Cerebellar cortex (tissue), 1 donor: ENCODE measurements at regions not wholly inside any gene's neighbourhood (a gene's known extent, or its start where the extent isn't known, plus 50 kb on each side); places are given as distances from the start of the nearest gene placed in this dataset.
"Not testable (repeated sequence)": the region's sequence is repeated elsewhere in the genome, so short reads cannot be mapped to it uniquely, and the experiment has no call there.

Experiments used
- DNase-seq: peaks from one replicate; pipeline ENCODE4 v3.0.0-alpha.2; 2015; ENCODE audit warnings: low spot score

DNA sequence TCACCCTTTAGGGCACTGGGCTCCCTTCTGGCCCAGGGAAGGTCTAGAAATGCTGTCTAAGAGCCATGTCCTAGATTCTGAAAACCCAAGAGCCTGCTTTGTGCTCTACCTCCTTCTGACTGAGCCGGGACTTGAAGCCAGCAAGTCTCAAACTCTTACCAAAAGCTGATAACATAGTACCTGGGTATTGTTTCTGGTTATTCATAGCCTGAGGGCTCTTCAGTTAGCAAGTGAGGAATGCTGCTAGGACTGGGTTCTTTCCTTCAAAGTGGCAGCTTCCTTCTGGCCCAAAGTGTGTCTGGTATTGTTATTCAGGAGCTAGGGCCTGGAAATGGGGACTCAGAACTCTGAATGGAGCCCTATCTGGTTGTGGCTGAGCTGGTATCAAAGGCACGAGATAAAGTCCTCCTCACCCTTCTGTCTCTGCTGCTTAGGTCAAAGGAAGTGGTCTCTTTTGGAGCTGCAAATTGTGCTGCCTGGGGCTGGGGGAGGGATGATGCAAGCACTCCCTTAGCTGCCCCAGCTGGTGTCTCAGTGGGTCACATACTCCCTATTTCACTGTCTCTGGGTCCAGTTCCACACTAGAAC is 696.0 kb upstream of the CCDC179 start:
- no peak for DNase-seq

DNA sequence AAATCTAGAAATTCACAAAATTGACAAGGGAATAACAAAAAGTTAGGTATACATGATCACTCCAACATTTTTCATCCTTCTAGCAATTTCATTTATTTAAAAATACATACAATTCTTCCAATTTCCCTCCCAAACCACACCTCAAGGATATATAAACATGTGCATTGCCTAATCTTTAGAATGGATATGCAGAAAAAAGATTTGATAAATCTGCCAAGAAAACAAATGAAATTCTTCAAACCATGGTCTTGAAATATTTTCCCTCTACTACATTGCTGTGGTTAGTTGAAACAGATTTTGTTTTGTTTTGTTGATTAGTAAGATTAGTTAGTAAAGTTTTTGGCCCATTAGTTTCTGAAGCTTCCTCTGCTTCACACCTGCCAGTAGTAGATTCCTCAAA is 703.3 kb upstream of the CCDC179 start:
- DNase-seq, result no peak

DNA sequence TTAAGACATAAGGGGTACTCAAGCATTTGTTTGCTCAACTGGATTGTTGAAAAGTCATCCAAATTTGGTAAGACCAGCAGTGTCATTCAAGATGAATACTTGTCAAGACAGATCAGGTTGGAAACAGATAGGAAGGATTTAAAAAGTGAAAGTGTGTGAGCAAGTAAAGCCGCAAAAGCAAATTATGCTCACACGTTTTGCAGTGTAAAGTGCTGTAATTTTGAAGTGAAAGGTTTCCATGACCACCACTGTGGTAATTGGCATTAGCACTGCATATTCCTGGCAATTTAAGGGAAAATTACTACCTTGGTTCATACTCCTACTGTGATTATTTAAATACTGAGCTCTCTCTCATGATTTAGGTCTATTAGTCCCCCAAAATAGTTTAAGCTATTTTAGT is 704.1 kb upstream of the CCDC179 start:
- DNase-seq, result no peak

DNA sequence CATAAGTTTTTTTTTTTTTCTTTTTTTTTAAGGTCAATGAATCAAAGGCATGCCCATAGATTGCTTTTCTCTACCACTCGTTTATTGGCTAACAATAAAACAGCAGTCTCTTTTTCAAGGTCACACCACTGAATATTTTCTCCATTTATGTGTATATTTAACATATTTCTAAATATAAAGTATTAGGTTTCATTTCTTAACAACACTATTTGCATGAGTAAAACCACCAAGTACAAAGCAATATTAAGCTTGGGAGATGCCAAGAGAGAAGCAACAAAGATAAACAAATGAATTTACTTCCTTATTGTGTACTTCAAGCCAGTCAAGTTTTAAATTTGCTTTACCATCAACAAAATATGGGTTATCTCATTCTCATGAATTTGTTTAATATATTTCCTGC is 708.9 kb upstream of the CCDC179 start:
- DNase-seq, result no peak

DNA sequence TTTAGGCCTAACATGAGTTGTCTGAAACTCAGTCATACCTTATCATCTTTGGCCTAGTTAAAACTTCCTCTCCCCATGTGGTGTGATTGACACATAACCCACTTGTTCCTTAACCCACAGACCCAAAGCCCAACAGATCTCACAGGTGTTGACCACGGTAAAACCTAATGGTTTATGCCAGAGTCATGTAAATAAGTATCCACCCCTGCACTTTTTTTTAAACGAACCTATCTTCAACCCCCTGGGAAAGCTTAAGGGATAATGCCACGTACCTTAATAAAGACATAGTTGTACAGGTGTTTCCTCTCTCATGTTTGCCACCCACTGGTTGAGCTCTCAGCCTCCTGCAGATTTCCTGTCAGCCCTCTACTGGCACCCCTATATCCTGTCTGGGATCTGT is 709.3 kb upstream of the CCDC179 start:
- no peak for DNase-seq

DNA sequence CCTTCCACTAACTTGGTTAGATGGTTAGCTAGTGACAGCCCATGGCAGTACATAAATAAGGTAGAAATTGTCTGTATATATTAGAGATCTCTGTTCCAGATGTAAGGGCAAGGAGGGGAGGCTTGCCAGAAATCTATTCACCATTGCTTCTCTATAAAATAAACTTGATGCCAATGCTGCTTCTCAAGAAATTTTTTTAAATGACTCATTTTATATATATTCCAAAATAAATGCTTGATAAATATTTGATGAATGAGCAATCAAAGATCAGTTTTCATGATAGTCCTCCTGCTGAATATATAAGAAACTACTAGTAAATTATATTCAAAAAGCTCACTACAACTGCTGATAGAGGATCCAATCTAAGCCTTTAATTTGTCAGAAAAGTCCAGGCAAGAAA is 710.6 kb upstream of the CCDC179 start:
- no peak for DNase-seq

DNA sequence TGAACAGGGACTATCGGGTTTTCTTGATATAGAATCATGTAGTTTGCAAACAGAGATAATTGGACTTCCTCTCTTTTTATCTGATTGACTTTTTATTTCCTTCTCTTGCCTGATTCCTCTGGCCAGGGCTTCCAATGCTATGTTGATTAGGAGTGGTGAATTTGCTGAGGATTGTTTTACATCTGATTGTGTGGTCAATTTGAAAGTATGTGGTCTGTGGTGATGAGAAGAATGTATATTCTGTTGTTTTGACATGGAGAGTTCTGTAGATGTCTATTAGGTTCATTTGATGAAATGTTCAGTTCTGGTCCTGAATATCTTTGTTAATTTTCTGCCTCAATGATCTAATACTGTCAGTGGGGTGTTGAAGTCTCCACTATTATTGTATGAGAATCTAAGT is 713.2 kb upstream of the CCDC179 start:
- no peak for DNase-seq

DNA sequence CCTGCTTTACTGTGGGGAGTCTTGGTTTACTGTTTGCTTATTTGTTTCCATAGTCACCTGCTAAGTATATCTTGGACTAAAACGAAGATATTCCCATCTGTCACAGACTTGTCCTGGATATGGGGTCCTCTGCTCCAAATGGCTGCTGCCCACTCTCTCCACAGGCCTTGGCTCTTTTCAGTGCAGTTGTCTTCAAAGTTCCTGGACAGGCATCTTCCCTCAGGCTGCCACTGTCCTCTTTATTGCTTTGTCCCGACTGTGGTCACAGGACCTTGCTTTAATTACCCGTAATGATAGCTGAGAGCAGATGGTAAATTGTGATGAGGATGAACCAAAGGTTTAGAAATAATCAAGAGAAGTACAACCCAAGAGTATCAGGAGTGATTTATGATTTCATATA is 713.9 kb upstream of the CCDC179 start:
- DNase-seq, result peak; percentile 12

DNA sequence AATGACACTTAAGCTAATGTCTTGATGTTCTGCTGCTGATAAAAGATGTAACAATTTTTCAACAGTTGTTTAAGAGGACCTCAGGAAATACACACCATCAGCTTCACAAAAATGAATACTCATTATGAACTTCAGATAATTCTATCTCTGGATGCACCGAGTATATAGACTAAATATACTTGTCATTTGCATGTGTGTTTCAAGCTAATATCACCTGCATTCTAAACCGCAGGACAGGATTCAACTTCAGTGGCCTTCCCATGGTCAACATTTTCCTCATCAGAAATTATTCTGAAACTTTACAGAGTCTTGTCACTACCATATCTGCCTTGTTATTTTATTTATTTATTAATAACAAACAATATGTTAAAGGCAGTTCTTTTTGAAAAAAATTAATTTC is 717.0 kb upstream of the CCDC179 start:
- DNase-seq, result no peak

DNA sequence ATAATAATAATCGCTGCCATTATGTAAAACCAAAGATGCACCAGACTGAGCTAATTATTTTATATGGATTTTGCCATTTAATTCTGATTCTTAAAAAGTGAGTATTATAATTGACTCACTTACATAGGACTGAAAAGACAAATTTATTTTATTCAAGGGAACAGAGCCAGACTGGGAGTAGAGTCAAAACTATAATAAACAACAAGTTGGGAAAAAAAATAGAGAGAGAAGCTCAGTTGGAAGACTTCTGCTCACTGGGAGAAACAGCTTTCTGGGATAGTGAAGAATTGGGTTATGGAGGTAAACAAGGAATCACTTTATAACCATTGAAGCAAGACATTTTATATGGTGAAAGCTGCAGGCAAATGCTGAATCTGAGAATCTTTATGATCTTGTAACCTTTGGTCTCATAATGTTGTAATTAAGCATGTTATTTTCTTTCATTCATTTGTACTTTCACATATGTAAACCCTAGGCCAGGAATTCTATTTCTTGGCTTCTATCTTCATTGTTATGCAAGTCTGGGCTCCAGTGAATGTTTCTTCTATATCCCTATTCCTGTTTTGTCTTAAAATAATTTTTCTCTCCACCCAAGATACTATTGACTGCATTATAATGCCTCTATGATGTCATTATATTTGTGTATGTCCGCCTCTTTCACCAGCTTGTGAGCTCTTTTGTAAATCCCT is 725.3 kb upstream of the CCDC179 start:
- no peak for DNase-seq

DNA sequence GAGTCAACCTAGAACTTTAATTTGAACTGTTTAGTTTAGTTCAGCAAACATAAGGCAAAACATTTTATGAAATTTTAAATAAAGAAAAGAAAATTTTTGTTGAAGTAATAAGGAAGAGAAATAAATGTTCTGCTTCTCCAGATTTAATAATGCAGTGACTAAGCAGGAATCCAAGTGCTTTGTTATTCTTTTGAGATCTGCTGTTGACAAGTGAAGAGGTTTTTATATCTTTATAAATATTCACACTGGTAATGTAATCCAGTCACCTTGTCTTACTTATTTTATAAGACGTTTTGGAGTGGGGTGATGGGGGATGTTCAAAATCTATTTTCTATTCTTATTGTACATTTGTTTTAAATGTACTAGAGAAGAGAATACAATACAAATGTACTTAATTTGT is 725.9 kb upstream of the CCDC179 start:
- DNase-seq, result no peak

DNA sequence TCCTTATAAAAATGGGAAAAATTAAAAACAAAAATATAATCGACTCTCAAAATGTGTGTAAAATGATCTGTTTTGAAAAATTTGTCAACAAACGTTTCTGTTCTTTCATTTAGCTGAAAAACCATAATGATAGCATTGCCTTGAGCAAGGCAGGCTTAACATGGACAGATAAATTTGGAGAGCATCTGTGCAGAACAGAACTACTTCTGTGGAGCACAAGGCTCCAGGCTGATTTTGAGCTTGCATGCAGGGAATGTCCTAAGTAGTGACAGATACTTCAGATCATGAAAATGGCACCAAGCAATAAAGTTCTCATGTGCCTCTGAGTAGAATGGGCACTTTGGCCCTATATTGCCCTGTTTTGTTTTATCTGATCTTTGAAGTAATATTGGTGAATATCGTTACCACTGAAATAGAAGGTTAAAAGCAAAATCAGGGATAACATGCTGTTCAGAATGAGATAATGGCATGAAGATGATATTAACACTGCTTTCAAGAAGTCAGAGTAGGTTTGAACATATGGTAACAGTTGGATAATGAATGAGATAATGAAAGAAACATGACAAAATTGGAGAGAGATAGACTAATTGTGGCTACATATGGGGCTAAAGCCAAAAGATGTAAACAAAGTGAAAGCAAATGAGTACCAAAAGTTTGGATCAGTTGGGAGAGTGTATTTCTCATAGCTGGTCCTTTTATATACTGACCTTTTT is 730.5 kb upstream of the CCDC179 start:
- DNase-seq, result peak; percentile 5

DNA sequence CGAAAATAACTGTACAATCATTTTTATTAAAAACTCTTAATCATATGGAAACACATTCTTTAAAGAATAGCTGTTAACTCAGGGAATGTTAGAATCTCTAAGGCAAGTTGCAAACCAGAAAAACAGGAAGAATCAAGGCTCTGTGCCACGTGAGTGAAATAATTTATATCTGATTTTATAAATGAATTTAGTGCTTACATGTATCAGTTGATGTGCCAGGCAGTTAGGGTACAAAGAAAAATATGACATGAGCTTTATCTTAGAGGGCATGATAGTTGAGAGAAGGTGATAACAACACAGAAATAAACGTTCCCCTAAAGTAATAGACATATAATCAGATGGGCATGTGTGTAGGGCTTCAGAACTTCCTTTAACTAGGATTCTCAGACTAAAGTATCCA is 734.5 kb upstream of the CCDC179 start:
- DNase-seq, result no peak

DNA sequence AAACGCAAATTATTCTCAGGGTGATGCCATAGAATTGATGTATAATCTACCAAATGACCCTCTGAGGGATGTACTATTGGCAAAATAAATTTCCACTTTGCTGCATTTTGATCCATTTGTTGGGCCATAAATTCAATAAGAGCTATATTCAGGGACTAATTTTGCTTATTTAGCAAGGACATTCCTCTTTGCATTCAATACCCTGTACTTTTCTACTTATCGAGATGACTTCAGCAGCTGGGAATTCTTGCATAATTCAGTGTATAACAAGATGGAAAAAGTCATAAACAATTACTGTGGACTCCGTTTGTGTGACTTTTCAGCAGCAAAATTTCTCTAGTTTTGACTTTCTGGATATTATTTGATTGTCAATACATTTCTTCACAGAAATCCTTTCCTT is 744.7 kb upstream of the CCDC179 start:
- no peak for DNase-seq

DNA sequence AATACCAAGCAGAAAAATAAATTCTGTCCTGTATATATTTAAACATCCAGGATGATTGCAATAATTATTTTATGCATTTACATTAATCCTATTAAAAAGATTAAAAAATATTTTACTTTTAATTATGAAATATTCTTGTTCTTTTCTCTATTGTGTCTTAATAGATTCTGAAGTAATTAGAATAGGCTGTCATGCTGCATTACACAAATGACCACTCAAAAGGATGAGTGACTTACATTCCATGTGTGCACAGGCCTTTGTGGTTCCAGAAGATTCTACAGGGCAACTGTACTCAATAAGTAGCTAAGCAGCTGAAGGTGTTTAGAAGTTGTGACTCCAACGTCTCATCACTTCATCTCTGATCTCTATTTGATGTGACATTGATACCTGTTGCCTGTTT is 745.9 kb upstream of the CCDC179 start:
- DNase-seq, result no peak

DNA sequence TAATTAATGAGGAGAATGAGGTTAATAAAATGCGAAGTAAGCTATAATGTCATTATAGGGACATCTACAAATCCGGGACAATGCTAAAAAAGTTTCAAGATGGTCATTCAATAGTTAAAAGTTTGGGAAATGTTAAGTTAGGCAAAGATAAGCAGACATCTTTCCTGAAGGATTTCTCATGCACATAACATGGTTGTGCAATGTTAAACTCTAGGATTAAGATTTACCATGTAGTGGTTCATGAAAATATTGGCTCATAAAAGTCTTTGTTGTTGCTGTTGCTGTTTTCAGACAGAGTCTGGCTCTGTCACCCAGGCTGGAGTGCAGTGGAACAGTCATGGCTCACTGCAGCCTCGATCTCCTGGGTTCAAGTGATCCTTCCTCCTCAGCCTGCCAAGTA is 751.5 kb upstream of the CCDC179 start:
- no peak for DNase-seq

DNA sequence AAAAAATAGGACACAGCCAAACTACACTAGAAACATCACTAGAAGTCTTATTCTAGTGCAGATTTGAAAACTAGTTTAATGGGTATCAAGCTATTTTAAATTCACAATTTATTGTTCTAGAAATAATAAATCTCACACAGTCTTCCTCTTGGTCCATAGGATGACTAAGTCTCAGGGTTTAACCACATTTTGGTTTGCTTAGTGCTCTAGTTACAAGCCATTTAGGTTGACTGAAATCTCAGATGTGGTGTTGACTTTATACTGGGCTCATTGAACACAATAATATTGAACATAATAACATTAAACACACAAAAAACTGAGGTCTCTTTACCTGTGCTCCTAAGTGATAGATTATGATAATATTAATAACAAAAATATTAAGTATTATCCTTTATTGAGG is 760.3 kb upstream of the CCDC179 start:
- DNase-seq, result no peak

DNA sequence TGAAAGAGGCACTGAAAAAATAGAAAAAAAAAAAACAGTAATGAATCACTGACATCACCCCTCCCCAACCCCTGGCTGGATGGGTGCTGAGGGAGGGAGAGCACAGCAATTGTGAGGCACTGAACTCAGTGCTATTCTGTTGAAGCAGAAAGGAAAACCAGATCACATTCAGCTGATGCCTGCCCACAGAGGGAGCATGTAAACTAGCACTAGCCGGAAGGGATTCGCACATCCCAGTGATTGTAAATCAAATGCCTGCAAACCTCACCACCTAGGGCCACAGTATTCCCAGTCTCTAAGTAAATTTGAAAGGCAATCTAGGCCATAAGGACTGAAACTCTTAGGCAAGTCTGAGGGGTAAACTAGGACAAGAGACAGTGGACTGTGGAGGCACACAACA is 772.0 kb upstream of the CCDC179 start:
- no peak for DNase-seq

DNA sequence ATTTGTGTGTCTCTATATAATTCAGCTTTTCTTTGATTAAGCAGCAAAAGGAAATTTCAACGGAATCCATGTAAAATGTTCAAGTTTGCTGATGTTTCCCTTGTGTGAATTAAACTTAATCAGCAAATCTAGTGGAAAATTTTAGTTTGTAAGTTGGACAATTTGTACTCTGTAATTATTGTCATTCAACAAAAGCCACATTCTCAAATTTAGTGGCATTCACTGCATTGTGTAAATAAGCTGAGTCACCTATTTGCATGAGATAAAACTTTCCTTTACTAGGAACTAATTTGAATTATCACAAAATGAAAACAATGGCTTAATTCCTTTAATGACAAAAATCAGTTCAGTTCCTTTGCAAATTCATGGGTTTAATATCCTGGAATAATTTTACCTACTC is 784.2 kb upstream of the CCDC179 start:
- DNase-seq, result no peak

DNA sequence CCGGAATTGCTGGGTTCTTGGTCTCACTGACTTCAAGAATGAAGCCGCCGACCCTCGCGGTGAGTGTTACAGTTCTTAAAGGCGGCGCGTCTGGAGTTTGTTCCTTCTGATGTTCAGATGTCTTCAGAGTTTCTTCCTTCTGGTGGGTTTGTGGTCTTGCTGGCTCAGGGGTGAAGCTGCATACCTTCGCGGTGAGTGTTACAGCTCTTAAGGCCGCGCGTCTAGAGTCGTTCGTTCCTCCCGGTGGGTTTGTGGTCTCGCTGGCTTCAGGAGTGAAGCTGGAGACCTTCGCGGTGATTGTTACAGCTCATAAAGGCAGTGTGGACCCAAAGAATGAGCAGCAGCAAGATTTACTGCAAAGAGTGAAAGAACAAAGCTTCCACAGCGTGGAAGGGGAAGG is 792.1 kb upstream of the CCDC179 start:
- DNase-seq, result not testable (repeated sequence)

DNA sequence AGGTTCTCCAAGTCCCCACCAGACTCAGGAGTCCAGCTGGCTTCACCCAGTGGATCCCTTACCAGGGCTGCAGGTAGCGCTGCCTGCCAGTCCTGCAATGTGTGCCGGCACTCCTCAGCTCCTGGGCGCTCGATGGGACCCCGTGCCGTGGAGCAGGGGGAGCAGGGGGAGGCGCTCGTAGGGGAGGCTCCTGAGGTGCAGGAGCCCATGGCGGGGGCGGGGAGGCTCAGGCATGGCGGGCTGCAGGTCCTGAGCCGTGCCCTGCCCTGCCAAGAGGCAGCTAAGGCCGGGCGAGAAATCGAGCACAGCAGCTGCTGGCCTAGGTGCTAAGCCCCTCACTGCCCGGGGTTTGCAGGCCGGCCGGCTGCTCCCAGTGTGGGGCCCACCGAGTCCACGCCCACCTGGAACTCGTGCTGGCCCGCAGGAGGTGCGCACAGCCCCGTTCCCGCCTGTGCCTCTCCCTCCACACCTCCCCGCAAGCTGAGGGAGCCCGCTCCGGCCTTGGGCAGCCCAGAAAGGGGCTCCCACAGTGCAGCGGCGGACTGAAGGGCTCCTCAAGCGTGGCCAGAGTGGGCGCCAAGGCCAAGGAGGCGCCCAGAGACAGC is 792.9 kb upstream of the CCDC179 start:
- no peak for DNase-seq

DNA sequence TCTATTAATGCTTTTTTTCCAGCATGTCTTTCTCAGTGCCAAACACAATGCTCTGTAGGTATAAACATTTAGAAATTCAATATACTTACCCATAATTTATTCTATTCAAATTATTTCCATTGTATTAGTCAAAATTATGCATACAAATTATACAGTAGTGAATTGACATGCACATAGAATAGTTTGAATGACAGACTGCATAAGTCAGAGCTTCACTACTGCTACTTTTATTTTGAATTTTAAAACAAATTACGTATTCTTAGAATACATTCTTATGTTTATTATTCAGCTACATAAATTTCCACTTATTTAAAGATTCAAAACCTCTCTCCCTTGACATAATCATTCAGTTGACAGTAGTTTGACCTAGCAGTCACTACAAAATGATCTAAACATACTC is 808.0 kb upstream of the CCDC179 start:
- DNase-seq, result no peak

DNA sequence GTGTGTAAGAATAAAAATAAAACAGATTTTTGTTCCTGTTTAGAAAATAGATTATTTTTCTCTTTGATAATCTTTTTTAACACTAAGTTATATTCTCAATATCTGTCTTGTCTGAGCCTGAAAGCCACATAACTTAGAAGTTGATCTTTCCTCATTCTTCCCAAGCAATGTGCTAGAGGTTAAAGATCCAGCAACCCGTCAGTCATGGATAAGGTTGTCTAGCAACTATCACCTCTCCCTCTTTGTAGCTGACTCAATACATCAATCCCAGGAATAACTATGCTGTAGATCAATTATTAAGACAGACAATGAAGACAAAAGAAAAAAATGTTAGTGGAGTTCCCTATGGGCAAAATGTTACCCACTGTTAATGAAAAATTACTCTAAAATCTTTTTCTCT is 813.1 kb upstream of the CCDC179 start:
- no peak for DNase-seq
